GM18870 (cell line): ENCODE measurements at regions not wholly inside any gene's neighbourhood (a gene's known extent, or its start where the extent isn't known, plus 50 kb on each side); places are given as distances from the start of the nearest gene placed in this dataset.

Experiments used
- ATAC-seq: cut with Tn5 transposase; IDR thresholded peaks from one replicate; pipeline ENCODE4 v1.9.1; 2021; ENCODE audit warnings: moderate library complexity; ENCODE audit not compliant: unreplicated experiment

DNA sequence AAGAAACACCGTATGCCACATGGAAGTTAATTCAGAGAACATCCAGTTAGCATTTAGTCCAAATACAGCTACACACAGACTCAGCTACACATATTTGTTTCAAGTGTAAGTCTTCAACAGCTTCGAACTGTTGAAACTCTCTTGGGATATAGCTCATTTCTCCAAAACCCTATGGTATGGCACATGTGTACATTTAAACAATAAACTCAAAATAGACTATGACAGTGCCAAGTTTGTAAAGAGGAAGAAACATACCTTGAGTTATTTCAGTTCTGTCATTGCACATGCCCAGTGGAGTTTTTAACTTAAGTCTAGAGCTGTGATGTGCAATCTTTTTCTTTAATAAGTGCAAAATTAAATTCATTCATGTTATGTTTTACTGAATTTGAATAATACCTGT, 155.1 kb upstream of the RAI14 start:
- ATAC-seq = no peak

- no peak for ATAC-seq
Measured at GRCh38 chr5:34501840-34502239, 154.3 kb upstream of the RAI14 start.

GRCh38 chr5:34502581-34502980, 153.5 kb upstream of the RAI14 start:
- no peak for ATAC-seq

GRCh38 chr5:34503379-34504253, 152.5 kb upstream of the RAI14 start:
- no peak for ATAC-seq

GRCh38 chr5:34504967-34505366, 151.2 kb upstream of the RAI14 start:
- ATAC-seq = no peak

DNA sequence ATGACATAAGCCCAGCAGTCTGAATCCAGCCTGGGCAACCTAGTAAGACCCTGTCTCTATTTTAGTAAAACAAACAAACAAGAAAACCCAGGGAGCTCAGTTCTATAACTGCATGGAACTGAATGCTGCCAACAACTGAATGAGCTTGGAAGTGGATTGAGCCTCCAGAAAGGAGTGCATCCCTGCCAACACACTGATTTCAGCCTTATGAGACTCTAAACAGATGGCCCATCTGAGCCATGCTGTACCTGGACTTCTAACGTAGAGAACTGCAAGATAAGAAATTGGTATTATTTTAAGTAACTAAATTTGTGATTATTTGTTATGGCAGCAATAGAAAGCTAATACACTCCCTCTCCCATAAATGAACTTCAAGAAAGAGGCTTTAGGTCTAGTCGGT, 150.4 kb upstream of the RAI14 start:
- no peak for ATAC-seq

- no peak for ATAC-seq
Measured at GRCh38 chr5:34507933-34508332, 148.2 kb upstream of the RAI14 start.

DNA sequence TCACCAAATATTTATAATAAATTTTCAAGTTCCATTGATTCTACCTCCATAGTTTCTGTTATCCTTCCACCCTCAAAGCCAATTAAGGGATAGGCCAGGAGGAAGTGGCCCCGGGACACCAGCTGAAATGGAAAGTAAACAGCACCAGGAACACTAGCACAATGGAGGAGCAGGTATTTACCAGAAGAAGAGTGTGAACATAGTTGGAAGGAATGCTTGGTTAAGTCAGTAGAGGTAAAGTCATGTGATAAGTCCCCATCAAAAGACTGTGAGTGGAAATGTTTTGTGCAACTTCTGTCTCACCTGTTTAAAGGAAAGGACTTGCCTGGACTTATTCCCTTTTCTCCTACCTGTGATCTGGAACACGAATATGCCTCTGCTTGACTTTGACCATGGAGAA, 146.7 kb upstream of the RAI14 start:
- ATAC-seq = no peak

DNA sequence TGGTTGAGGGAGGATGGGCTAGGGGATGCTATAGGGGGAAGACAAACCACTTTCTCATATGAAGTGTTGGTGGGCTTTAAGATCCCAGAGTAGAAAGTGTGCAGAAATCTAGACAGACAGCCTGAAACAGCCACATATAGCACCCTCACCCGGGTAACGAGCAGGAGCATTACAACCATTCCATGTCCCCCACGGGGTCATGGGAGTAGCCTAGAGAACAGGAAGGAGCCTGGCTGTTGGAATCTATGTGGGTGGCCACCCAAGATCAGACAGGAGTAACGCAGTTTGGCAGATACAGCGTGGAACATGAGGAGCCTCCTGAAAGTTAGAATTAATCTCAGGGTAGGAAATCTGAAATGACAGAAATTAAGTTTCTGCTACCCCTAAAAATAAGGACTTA, 146.1 kb upstream of the RAI14 start:
- no peak for ATAC-seq

DNA sequence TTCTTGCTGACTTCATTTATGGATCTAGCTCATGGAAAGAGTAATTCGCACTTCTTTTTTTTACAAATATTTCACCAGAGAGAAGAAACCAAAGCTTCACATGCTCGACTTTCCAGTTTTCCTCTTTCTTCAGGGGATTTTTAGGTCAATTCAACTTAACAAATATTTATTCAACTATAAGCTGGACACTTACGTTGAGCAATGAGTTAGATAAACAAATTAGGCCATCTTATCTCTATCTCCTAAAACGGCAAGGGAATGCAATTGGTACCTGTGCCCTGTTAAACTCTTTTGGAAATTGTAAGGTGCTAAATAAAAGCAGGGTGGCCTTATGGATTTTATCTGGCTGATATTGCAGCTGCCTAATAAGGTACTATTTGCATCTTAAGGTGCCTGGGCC, 145.1 kb upstream of the RAI14 start:
- ATAC-seq = no peak

DNA sequence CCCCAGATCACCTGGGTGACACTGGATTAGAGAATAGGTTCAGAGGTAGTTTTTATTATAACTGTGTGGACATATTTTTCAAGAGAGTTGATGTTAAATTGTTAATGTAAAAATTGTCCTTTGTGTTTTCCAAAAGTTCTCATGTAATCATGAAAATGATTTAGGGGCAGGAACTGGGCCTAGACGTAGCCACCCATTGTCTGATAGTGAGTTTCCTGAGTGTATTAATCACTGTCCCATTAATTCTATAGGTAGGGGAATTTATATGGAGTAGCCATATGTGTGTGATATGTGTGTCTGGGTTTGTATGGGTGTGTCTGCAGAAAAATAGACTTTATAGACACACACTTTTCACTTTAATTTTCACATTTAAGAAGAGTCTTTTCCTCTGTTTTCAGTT, 144.6 kb upstream of the RAI14 start:
- ATAC-seq = no peak

GRCh38 chr5:34511915-34512314, 144.2 kb upstream of the RAI14 start:
- no peak for ATAC-seq

GRCh38 chr5:34516166-34516565, 140.0 kb upstream of the RAI14 start:
- ATAC-seq = no peak

GRCh38 chr5:34516686-34517085, 139.4 kb upstream of the RAI14 start:
- no peak for ATAC-seq

GRCh38 chr5:34517249-34517648, 138.9 kb upstream of the RAI14 start:
- no peak for ATAC-seq

GRCh38 chr5:34519489-34520220, 136.5 kb upstream of the RAI14 start:
- no peak for ATAC-seq

- ATAC-seq = no peak
Measured at GRCh38 chr5:34521628-34522290, 134.4 kb upstream of the RAI14 start.

DNA sequence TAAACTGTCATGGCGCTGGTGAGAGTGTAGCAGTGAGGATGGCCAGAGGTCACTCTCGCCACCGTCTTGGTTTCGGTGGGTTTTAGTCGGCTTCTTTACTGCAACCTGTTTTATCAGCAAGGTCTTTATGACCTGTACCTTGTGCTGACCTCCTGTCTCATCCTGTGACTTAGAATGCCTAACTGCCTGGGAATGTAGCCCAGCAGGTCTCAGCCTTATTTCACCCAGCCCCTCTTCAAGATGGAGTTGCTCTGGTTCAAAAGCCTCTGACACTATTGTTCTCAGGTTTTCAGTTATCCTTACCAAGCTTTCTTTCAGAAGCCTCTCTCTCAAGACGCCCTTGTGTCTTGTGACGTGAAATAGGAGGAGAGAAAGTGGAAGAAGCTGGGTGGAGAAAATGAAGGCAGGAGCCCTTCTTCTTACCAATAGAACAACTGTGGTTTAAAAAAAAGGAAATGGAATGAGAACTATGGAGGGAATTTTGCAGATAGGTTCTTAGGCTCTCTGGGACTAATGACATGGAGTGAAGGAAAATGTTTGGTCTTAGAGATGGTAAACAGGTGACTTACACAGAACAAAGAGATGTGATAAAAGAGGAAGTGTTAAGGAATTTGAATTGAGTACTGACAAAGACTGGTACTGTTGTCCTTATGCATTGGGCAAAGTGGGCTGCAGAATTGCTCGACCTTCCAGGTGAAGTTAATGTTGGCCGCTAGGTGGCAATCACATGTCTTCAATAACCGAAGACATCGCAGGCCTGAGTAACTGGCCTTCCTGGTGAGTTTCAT, 133.3 kb upstream of the RAI14 start:
- peak; percentile 83 for ATAC-seq

DNA sequence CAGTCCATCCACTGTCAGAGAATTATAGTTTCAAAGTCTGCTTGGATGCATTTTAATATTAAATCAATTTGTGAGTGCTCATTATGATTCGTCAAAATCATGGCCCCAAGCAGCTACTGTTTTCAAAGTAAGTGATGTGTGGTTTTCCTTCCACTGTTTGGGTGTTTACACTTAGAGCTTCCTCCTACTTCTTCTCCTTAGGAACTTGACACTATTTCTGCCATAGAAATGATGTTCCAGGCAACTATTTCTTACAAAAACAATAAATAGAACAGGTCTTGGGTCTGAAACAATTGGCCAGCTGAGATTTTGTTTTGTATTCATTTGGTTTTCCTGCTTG, 132.8 kb upstream of the RAI14 start:
- no peak for ATAC-seq

DNA sequence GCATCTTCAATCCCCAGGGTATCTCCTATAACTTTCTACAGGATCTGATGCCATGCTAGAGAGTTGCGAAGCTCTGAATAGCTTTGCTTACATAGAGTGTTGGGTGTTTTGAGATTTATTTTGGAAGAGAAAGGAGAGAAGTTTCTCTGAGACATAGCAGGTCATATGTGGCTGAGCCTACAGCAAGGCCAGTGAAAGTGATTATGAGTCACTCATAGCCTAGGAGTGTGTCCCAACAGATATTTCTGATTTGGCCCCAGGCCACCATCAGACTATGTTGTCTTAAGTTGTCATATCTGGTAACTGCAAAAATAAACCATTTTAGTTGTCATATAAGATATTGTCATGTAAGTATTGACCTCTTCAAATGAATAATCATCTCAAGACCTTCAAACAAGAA, 132.0 kb upstream of the RAI14 start:
- no peak for ATAC-seq

DNA sequence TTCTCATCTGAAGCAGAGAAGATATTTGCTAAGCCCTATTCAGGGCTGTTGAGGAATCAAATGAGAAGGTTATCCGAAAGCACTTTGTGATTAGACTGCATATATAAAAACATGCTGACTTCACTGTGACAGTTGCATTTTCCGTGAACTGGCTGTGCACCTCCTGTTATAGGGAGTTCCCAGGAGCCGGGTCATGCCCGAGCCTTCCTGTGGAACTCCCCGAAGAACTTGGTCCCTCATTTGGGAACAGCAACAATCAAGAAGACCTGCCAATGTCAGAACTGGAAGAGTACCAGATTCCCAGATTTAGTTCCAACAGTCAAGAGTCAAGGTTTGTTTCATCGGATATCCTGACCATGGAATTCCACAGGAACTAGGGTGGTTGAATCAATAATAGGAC, 130.4 kb upstream of the RAI14 start:
- ATAC-seq = no peak
